ENCODE measurements at regions not wholly inside any gene's neighbourhood (a gene's known extent, or its start where the extent isn't known, plus 50 kb on each side); places are given as distances from the start of the nearest gene placed in this dataset.
"Not testable (repeated sequence)": the region's sequence is repeated elsewhere in the genome, so short reads cannot be mapped to it uniquely, and the experiment has no call there.

GRCh38 chr6:27770724-27771123, 141.5 kb downstream of the OR2B2 start:
- DNase-seq, result no peak

- DNase-seq, result no peak
These were observed 143.6 kb downstream of the OR2B2 start for GRCh38 chr6:27768556-27768955.

GRCh38 chr6:27767851-27768250, 144.3 kb downstream of the OR2B2 start:
- no peak for DNase-seq

- DNase-seq, result no peak
These were observed 145.8 kb downstream of the OR2B2 start for GRCh38 chr6:27766405-27766804.

GRCh38 chr6:27765028-27765590, 147.1 kb downstream of the OR2B2 start:
- DNase-seq, result no peak

- no peak for DNase-seq
These were observed 150.8 kb downstream of the OR2B2 start for GRCh38 chr6:27761391-27761790.

GRCh38 chr6:27760464-27760863, 151.7 kb downstream of the OR2B2 start:
- DNase-seq, result no peak

GRCh38 chr6:27759930-27760329, 152.3 kb downstream of the OR2B2 start:
- no peak for DNase-seq

- DNase-seq, result no peak
These were observed 153.7 kb downstream of the OR2B2 start for GRCh38 chr6:27758491-27758890.

GRCh38 chr6:27757307-27757706, 154.9 kb downstream of the OR2B2 start:
- no peak for DNase-seq

- no peak for DNase-seq
These were observed 156.4 kb downstream of the OR2B2 start for GRCh38 chr6:27755768-27756167.

- DNase-seq, result no peak
These were observed 157.8 kb downstream of the OR2B2 start for GRCh38 chr6:27754408-27754782.

GRCh38 chr6:27753668-27754407, 158.4 kb downstream of the OR2B2 start:
- peak; percentile 80 for DNase-seq

- DNase-seq, result peak; percentile 73
These were observed 159.9 kb downstream of the OR2B2 start for GRCh38 chr6:27752038-27752885.

GRCh38 chr6:27748661-27749060, 163.5 kb downstream of the OR2B2 start:
- DNase-seq, result no peak

GRCh38 chr6:27747637-27748036, 164.6 kb downstream of the OR2B2 start:
- no peak for DNase-seq

- not testable (repeated sequence) for DNase-seq
These were observed 165.3 kb downstream of the OR2B2 start for GRCh38 chr6:27746860-27747259.

GRCh38 chr6:27743787-27744186, 168.4 kb downstream of the OR2B2 start:
- no peak for DNase-seq

- no peak for DNase-seq
These were observed 169.2 kb downstream of the OR2B2 start for GRCh38 chr6:27742833-27743573.

GRCh38 chr6:27739902-27740301, 172.3 kb downstream of the OR2B2 start:
- DNase-seq, result not testable (repeated sequence)

- no peak for DNase-seq
These were observed 175.5 kb downstream of the OR2B2 start for GRCh38 chr6:27736686-27737085.

- no peak for DNase-seq
These were observed 183.8 kb downstream of the OR2B2 start for GRCh38 chr6:27728442-27728841.

- DNase-seq, result no peak
These were observed 185.6 kb downstream of the OR2B2 start for GRCh38 chr6:27726619-27727023.

Data from NCI-H526 treated with DMSO at 0.1 percent for 48 hours (cell line).